GM12873 (cell line): ENCODE measurements at regions not wholly inside any gene's neighbourhood (a gene's known extent, or its start where the extent isn't known, plus 50 kb on each side); places are given as distances from the start of the nearest gene placed in this dataset.

Experiments
- TF ChIP-seq, protein P1 (sequence below): IDR thresholded peaks from 2 replicates; pipeline ENCODE4 v1.5.1; 2012; ENCODE audit warnings: low read depth, mild to moderate bottlenecking, moderate library complexity, low read length, control low read depth; ENCODE audit not compliant: insufficient read depth; ENCODE audit errors: missing control alignments

DNA sequence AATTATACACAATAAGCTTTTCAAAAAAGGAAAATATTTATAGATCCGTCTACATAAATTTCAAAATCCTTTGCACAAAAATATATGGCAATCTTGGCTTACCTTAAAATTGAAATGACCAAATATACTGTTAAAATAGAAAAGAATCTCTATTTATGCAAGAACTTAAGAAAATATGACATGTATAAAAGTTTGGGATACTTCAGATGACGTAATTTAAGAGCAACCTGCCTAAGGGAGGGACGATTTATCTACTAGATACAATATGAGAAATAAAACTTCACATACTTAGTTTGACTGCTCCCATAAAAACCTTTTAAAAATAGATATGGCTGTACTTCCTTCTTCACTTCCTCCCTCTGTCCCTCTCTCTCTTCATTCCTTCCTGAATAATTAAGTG is 587.3 kb upstream of the SPRY2 start:
- TF ChIP-seq, protein P1, sequence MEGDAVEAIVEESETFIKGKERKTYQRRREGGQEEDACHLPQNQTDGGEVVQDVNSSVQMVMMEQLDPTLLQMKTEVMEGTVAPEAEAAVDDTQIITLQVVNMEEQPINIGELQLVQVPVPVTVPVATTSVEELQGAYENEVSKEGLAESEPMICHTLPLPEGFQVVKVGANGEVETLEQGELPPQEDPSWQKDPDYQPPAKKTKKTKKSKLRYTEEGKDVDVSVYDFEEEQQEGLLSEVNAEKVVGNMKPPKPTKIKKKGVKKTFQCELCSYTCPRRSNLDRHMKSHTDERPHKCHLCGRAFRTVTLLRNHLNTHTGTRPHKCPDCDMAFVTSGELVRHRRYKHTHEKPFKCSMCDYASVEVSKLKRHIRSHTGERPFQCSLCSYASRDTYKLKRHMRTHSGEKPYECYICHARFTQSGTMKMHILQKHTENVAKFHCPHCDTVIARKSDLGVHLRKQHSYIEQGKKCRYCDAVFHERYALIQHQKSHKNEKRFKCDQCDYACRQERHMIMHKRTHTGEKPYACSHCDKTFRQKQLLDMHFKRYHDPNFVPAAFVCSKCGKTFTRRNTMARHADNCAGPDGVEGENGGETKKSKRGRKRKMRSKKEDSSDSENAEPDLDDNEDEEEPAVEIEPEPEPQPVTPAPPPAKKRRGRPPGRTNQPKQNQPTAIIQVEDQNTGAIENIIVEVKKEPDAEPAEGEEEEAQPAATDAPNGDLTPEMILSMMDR = no peak

DNA sequence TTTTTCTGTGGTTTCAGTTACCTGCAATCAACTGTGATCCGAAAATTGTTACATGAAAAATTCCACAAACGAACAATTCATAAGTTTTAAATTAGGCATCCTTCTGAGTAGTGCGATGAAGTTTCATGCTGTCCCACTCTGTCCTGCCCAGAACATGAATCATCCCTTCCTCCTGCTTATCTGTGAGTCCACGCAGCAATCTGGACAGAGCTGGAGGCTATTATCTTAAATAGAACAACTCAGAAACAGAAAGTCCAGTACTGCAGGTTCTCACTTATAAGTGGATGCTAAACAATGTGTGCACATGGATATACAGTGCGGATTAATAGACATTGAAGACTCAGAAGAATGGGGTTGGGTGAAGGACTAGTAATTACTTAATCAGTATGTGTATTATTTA is 583.7 kb upstream of the SPRY2 start:
- TF ChIP-seq, protein P1 = no peak

DNA sequence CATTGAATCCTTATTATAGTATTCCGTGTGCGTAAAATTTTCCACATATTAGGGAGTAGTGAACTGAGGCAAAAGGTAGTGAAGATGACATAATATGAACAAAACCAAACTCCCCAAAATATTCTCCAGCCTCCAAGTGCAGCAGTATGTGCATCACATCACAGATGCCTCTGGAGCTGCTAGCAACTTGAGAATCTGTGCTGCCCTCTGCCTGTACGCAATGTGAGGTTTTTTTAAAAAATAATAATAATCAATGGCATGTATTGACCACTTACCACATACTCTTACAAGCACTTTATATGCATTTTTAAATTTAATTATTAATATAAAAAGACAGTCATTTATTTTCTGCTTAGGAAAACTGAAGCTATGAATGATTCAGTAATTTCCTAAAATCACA is 583.0 kb upstream of the SPRY2 start:
- TF ChIP-seq, protein P1 = no peak

GRCh38 chr13:80921971-80922370 is 581.0 kb upstream of the SPRY2 start:
- TF ChIP-seq, protein P1 = no peak

- TF ChIP-seq, protein P1 = no peak
These were observed 580.6 kb upstream of the SPRY2 start for GRCh38 chr13:80921541-80921940.

- TF ChIP-seq, protein P1 = no peak
These were observed 565.9 kb upstream of the SPRY2 start for GRCh38 chr13:80906860-80907259.

DNA sequence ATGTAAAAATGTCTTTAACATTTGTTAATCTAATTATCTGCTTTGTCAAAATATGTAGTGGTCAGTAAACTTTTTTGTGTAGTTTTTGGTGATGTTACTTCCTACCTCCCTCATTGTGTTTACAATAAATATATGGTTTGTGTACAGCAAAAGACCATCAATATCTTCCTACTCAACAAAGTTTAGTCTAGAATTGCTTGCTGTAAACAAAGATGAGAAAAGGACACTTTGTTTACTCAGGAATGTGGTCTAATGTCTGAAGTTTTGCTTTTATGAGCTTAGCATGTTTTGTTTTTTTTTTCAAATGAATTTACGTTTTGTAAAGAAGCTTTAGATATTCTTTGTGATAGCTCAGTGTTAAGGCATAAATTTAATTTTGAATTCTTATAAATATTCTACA is 563.5 kb upstream of the SPRY2 start:
- TF ChIP-seq, protein P1 = no peak
